ENCODE measurements at regions not wholly inside any gene's neighbourhood (a gene's known extent, or its start where the extent isn't known, plus 50 kb on each side); places are given as distances from the start of the nearest gene placed in this dataset.
A peak's percentile ranks its signal among the peaks of the same experiment; 100 is the strongest.

GRCh38 chr11:69348414-69349235, 54.7 kb downstream of the MYEOV start:
- no peak for TF ChIP-seq EZH2 (IDR thresholded peaks at IDR 0.05; ENCODE audit: borderline replicate concordance, low read depth, low read length, poor library complexity, severe bottlenecking)
- no peak for TF ChIP-seq CTCF (conservative IDR thresholded peaks at IDR 0.05; ENCODE audit: low read depth, low read length)
- ChIA-PET POLR2A (ENCODE audit: low non-redundant PET) (interaction anchor here (0.7 kb wide), 1 partner anchor 21 kb away, joined by 4 read pairs; no protein-coding TSS in a partner anchor), CTCF (interaction anchor here (0.6 kb wide), 1 partner anchor 514 kb away, joined by 3 read pairs; no protein-coding TSS in a partner anchor)
- H3K4me1 ChIP-seq (ENCODE audit: insufficient read depth, low read length, poor library complexity, severe bottlenecking) = peaks cover 67% of the 10 kb centered on the region
- no peaks in the 10 kb centered on the region for H3K27me3 ChIP-seq (replicated peaks; ENCODE audit: insufficient read depth, low read depth, low read length, poor library complexity)
- DNase-seq (ENCODE audit: low spot score) = no peak
- intact Hi-C loops (cut with micrococcal nuclease; ENCODE audit: unreplicated experiment) = no loop called here
- no TSS peak for BruUV-seq (replicated peaks)
- no peak overlapping the region for H3K4me3 ChIP-seq (ENCODE audit: low read depth, low read length, poor library complexity, severe bottlenecking)
- H3K36me3 ChIP-seq (ENCODE audit: insufficient read depth, low read length, poor library complexity, severe bottlenecking) = peaks cover 30% of the 10 kb centered on the region
- no peak overlapping the region for H3K27ac ChIP-seq (ENCODE audit: low read depth, low read length, poor library complexity, severe bottlenecking)
- peaks cover 10% of the 10 kb centered on the region for H3K9me3 ChIP-seq (ENCODE audit: low read depth, low read length, poor library complexity, severe bottlenecking)

GRCh38 chr11:69350040-69350439, 56.1 kb downstream of the MYEOV start:
- Histone ChIP-seq H3K27me3 (replicated peaks; ENCODE audit: insufficient read depth, low read depth, low read length, poor library complexity) (no peaks in the 10 kb centered on the region), H3K36me3 (ENCODE audit: insufficient read depth, low read length, poor library complexity, severe bottlenecking) (peaks cover 19% of the 10 kb centered on the region), H3K27ac (ENCODE audit: low read depth, low read length, poor library complexity, severe bottlenecking) (peak overlapping the region; percentile 8), H3K4me3 (ENCODE audit: low read depth, low read length, poor library complexity, severe bottlenecking) (no peak overlapping the region), H3K4me1 (ENCODE audit: insufficient read depth, low read length, poor library complexity, severe bottlenecking) (peaks cover 76% of the 10 kb centered on the region), H3K9me3 (ENCODE audit: low read depth, low read length, poor library complexity, severe bottlenecking) (peaks cover 10% of the 10 kb centered on the region)
- CTCF ChIA-PET = no interaction called here
- intact Hi-C loops (cut with micrococcal nuclease; ENCODE audit: unreplicated experiment) = loop anchor here (5.0 to 10.0 kb wide), 2 partner anchors 53 to 245 kb away; no protein-coding TSS in a partner anchor
- POLR2A ChIA-PET (ENCODE audit: low non-redundant PET) = interaction anchor here (0.7 kb wide), 1 partner anchor 190 kb away, joined by 3 read pairs; no protein-coding TSS in a partner anchor
- no TSS peak for BruUV-seq (replicated peaks)
- TF ChIP-seq EZH2 (IDR thresholded peaks at IDR 0.05; ENCODE audit: borderline replicate concordance, low read depth, low read length, poor library complexity, severe bottlenecking) = no peak
- TF ChIP-seq CTCF (conservative IDR thresholded peaks at IDR 0.05; ENCODE audit: low read depth, low read length) = no peak
- DNase-seq (ENCODE audit: low spot score) = no peak

GRCh38 chr11:69350596-69350995, 56.6 kb downstream of the MYEOV start:
- BruUV-seq (replicated peaks) = no TSS peak
- CTCF ChIA-PET = no interaction called here
- DNase-seq (ENCODE audit: low spot score) = no peak
- H3K36me3 ChIP-seq (ENCODE audit: insufficient read depth, low read length, poor library complexity, severe bottlenecking) = peaks cover 19% of the 10 kb centered on the region
- H3K27me3 ChIP-seq (replicated peaks; ENCODE audit: insufficient read depth, low read depth, low read length, poor library complexity) = no peaks in the 10 kb centered on the region
- peak overlapping the region; percentile 65 for H3K27ac ChIP-seq (ENCODE audit: low read depth, low read length, poor library complexity, severe bottlenecking)
- H3K4me3 ChIP-seq (ENCODE audit: low read depth, low read length, poor library complexity, severe bottlenecking) = no peak overlapping the region
- POLR2A ChIA-PET (ENCODE audit: low non-redundant PET) = no interaction called here
- intact Hi-C loops (cut with micrococcal nuclease; ENCODE audit: unreplicated experiment) = loop anchor here (5.0 to 10.0 kb wide), 2 partner anchors 53 to 246 kb away; no protein-coding TSS in a partner anchor
- TF ChIP-seq CTCF (conservative IDR thresholded peaks at IDR 0.05; ENCODE audit: low read depth, low read length) (no peak), EZH2 (IDR thresholded peaks at IDR 0.05; ENCODE audit: borderline replicate concordance, low read depth, low read length, poor library complexity, severe bottlenecking) (no peak)
- peaks cover 10% of the 10 kb centered on the region for H3K9me3 ChIP-seq (ENCODE audit: low read depth, low read length, poor library complexity, severe bottlenecking)
- H3K4me1 ChIP-seq (ENCODE audit: insufficient read depth, low read length, poor library complexity, severe bottlenecking) = peaks cover 77% of the 10 kb centered on the region
